ENCODE measurements at regions not wholly inside any gene's neighbourhood (a gene's known extent, or its start where the extent isn't known, plus 50 kb on each side); places are given as distances from the start of the nearest gene placed in this dataset.

- H3K4me1 ChIP-seq (ENCODE audit: low read length), result no peaks in the 10 kb centered on the region
- no peak overlapping the region for H3K4me2 ChIP-seq (ENCODE audit: low read depth, low read length)
- no peak overlapping the region for H2AFZ ChIP-seq (ENCODE audit: low read length)
- H3K79me2 ChIP-seq (ENCODE audit: low read length), result no peaks in the 10 kb centered on the region
- TF ChIP-seq EZH2 (optimal IDR thresholded peaks at IDR 0.05; ENCODE audit: low read depth, low read length), result no peak
- no peak for TF ChIP-seq EZH2phosphoT487 (IDR thresholded peaks at IDR 0.05; ENCODE audit: low read length)
- no peak for TF ChIP-seq CTCF (IDR thresholded peaks at IDR 0.05; ENCODE audit: low read length)
- H3K27me3 ChIP-seq (replicated peaks; ENCODE audit: insufficient read depth, low read length), result no peaks in the 10 kb centered on the region
- no peak overlapping the region for H3K4me3 ChIP-seq (ENCODE audit: low read length)
- H4K20me1 ChIP-seq (ENCODE audit: insufficient read depth, low read length), result no peaks in the 10 kb centered on the region
- H3K27ac ChIP-seq (ENCODE audit: low read length), result no peak overlapping the region
- H3K9ac ChIP-seq (ENCODE audit: low read length), result no peak overlapping the region
- H3K36me3 ChIP-seq (replicated peaks; ENCODE audit: insufficient read depth, low read length), result no peaks in the 10 kb centered on the region
- H3F3A ChIP-seq (ENCODE audit: insufficient read depth, low read length), result no peaks in the 10 kb centered on the region
- H3K9me2 ChIP-seq (replicated peaks; ENCODE audit: insufficient read depth, low read length), result no peaks in the 10 kb centered on the region
- no peak for DNase-seq
- no peaks in the 10 kb centered on the region for H3K9me3 ChIP-seq (replicated peaks; ENCODE audit: insufficient read depth, low read length)
Measured at GRCh38 chr9:13791816-13792215, 512.3 kb upstream of the MPDZ start.

- Histone ChIP-seq H3K9ac (ENCODE audit: low read length) (no peak overlapping the region), H3K36me3 (replicated peaks; ENCODE audit: insufficient read depth, low read length) (no peaks in the 10 kb centered on the region), H3K4me3 (ENCODE audit: low read length) (no peak overlapping the region), H4K20me1 (ENCODE audit: insufficient read depth, low read length) (no peaks in the 10 kb centered on the region), H3K9me3 (replicated peaks; ENCODE audit: insufficient read depth, low read length) (no peaks in the 10 kb centered on the region), H2AFZ (ENCODE audit: low read length) (no peak overlapping the region), H3K27me3 (replicated peaks; ENCODE audit: insufficient read depth, low read length) (no peaks in the 10 kb centered on the region), H3K27ac (ENCODE audit: low read length) (no peak overlapping the region), H3K79me2 (ENCODE audit: low read length) (no peaks in the 10 kb centered on the region), H3K4me1 (ENCODE audit: low read length) (no peaks in the 10 kb centered on the region), H3F3A (ENCODE audit: insufficient read depth, low read length) (no peaks in the 10 kb centered on the region), H3K4me2 (ENCODE audit: low read depth, low read length) (no peak overlapping the region), H3K9me2 (replicated peaks; ENCODE audit: insufficient read depth, low read length) (no peaks in the 10 kb centered on the region)
- TF ChIP-seq EZH2 (optimal IDR thresholded peaks at IDR 0.05; ENCODE audit: low read depth, low read length) (no peak), EZH2phosphoT487 (IDR thresholded peaks at IDR 0.05; ENCODE audit: low read length) (no peak)
- DNase-seq, result no peak
Measured at GRCh38 chr9:13790055-13790454, 510.6 kb upstream of the MPDZ start.

GRCh38 chr9:13787234-13787833 is 507.8 kb upstream of the MPDZ start:
- no peaks in the 10 kb centered on the region for H3K9me3 ChIP-seq (replicated peaks; ENCODE audit: insufficient read depth, low read length)
- H3K27me3 ChIP-seq (replicated peaks; ENCODE audit: insufficient read depth, low read length), result no peaks in the 10 kb centered on the region
- H4K20me1 ChIP-seq (ENCODE audit: insufficient read depth, low read length), result no peaks in the 10 kb centered on the region
- no peak overlapping the region for H3K9ac ChIP-seq (ENCODE audit: low read length)
- H3K4me2 ChIP-seq (ENCODE audit: low read depth, low read length), result no peak overlapping the region
- DNase-seq, result no peak
- H3K4me3 ChIP-seq (ENCODE audit: low read length), result no peak overlapping the region
- H3K4me1 ChIP-seq (ENCODE audit: low read length), result no peaks in the 10 kb centered on the region
- no peak overlapping the region for H2AFZ ChIP-seq (ENCODE audit: low read length)
- H3F3A ChIP-seq (ENCODE audit: insufficient read depth, low read length), result no peaks in the 10 kb centered on the region
- no peak for TF ChIP-seq EZH2phosphoT487 (IDR thresholded peaks at IDR 0.05; ENCODE audit: low read length)
- no peak for TF ChIP-seq CTCF (IDR thresholded peaks at IDR 0.05; ENCODE audit: low read length)
- TF ChIP-seq EZH2 (optimal IDR thresholded peaks at IDR 0.05; ENCODE audit: low read depth, low read length), result no peak
- no peaks in the 10 kb centered on the region for H3K79me2 ChIP-seq (ENCODE audit: low read length)
- H3K9me2 ChIP-seq (replicated peaks; ENCODE audit: insufficient read depth, low read length), result no peaks in the 10 kb centered on the region
- no peak overlapping the region for H3K27ac ChIP-seq (ENCODE audit: low read length)
- H3K36me3 ChIP-seq (replicated peaks; ENCODE audit: insufficient read depth, low read length), result no peaks in the 10 kb centered on the region

GRCh38 chr9:13786711-13787110 is 507.2 kb upstream of the MPDZ start:
- Histone ChIP-seq H4K20me1 (ENCODE audit: insufficient read depth, low read length) (no peaks in the 10 kb centered on the region), H3K9ac (ENCODE audit: low read length) (no peak overlapping the region), H3K4me2 (ENCODE audit: low read depth, low read length) (no peak overlapping the region), H3K27ac (ENCODE audit: low read length) (no peak overlapping the region), H2AFZ (ENCODE audit: low read length) (no peak overlapping the region), H3K36me3 (replicated peaks; ENCODE audit: insufficient read depth, low read length) (no peaks in the 10 kb centered on the region), H3K27me3 (replicated peaks; ENCODE audit: insufficient read depth, low read length) (no peaks in the 10 kb centered on the region), H3K4me1 (ENCODE audit: low read length) (no peaks in the 10 kb centered on the region), H3K9me3 (replicated peaks; ENCODE audit: insufficient read depth, low read length) (no peaks in the 10 kb centered on the region), H3F3A (ENCODE audit: insufficient read depth, low read length) (no peaks in the 10 kb centered on the region), H3K9me2 (replicated peaks; ENCODE audit: insufficient read depth, low read length) (no peaks in the 10 kb centered on the region), H3K79me2 (ENCODE audit: low read length) (no peaks in the 10 kb centered on the region), H3K4me3 (ENCODE audit: low read length) (no peak overlapping the region)
- DNase-seq, result no peak
- no peak for TF ChIP-seq CTCF (IDR thresholded peaks at IDR 0.05; ENCODE audit: low read length)
- TF ChIP-seq EZH2phosphoT487 (IDR thresholded peaks at IDR 0.05; ENCODE audit: low read length), result no peak
- no peak for TF ChIP-seq EZH2 (optimal IDR thresholded peaks at IDR 0.05; ENCODE audit: low read depth, low read length)
